ENCODE measurements at regions not wholly inside any gene's neighbourhood (a gene's known extent, or its start where the extent isn't known, plus 50 kb on each side); places are given as distances from the start of the nearest gene placed in this dataset.
A peak's percentile ranks its signal among the peaks of the same experiment; 100 is the strongest.

- DNase-seq (ENCODE audit: low spot score) = no peak
These were observed 70.2 kb upstream of the CD180 start for GRCh38 chr5:67266654-67267350.

GRCh38 chr5:67265951-67266350 lies 69.4 kb upstream of the CD180 start:
- no peak for DNase-seq (ENCODE audit: low spot score)

- no peak for DNase-seq (ENCODE audit: low spot score)
These were observed 67.2 kb upstream of the CD180 start for GRCh38 chr5:67263656-67264408.

GRCh38 chr5:67262956-67263355 lies 66.4 kb upstream of the CD180 start:
- DNase-seq (ENCODE audit: low spot score) = no peak

- DNase-seq (ENCODE audit: low spot score) = no peak
These were observed 65.6 kb upstream of the CD180 start for GRCh38 chr5:67262206-67262605.

- DNase-seq (ENCODE audit: low spot score) = no peak
These were observed 63.1 kb upstream of the CD180 start for GRCh38 chr5:67259548-67260215.

- DNase-seq (ENCODE audit: low spot score) = no peak
These were observed 60.9 kb upstream of the CD180 start for GRCh38 chr5:67257500-67257899.

GRCh38 chr5:67257077-67257476 lies 60.5 kb upstream of the CD180 start:
- DNase-seq (ENCODE audit: low spot score) = no peak

GRCh38 chr5:67255881-67256280 lies 59.3 kb upstream of the CD180 start:
- peak; percentile 10 for DNase-seq (ENCODE audit: low spot score)

GRCh38 chr5:67253911-67254310 lies 57.3 kb upstream of the CD180 start:
- DNase-seq (ENCODE audit: low spot score) = no peak

- no peak for DNase-seq (ENCODE audit: low spot score)
These were observed 52.9 kb upstream of the CD180 start for GRCh38 chr5:67249590-67249895.

GRCh38 chr5:67248703-67249589 lies 52.3 kb upstream of the CD180 start:
- no peak for DNase-seq (ENCODE audit: low spot score)

GRCh38 chr5:67246546-67247268 lies 50.1 kb upstream of the CD180 start:
- DNase-seq (ENCODE audit: low spot score) = no peak
